GM23338 (cell line): ENCODE measurements at regions not wholly inside any gene's neighbourhood (a gene's known extent, or its start where the extent isn't known, plus 50 kb on each side); places are given as distances from the start of the nearest gene placed in this dataset.

Source experiments
- CTCF ChIP-seq, 2 experiments: fragments of 200-600 bp in 1 of 2; sonication (generic) in 1 of 2; conservative IDR thresholded peaks; 2 replicates each; pipeline versions ENCODE4 v1.5.1 to v1.6.1; 2016 to 2017; ENCODE audit warnings: antibody characterized with exemption in 2 of 2, low read depth in 2 of 2, mild to moderate bottlenecking in 2 of 2, moderate library complexity in 1 of 2
- EZH2 ChIP-seq: fragments of 200-600 bp; sonication (generic); IDR thresholded peaks from one replicate; pipeline ENCODE4 v1.8.0; 2017; ENCODE audit warnings: antibody characterized with exemption, mild to moderate bottlenecking, low read depth; ENCODE audit not compliant: unreplicated experiment
- POLR2AphosphoS5 ChIP-seq: IDR thresholded peaks from 2 replicates; pipeline ENCODE4 v1.6.1; 2016; ENCODE audit warnings: antibody characterized with exemption, low read depth
- REST ChIP-seq: IDR thresholded peaks from one replicate; pipeline ENCODE4 v1.6.1; 2018; ENCODE audit warnings: antibody characterized with exemption; ENCODE audit not compliant: unreplicated experiment

GRCh38 chr13:50539791-50540530 lies 303.5 kb downstream of the DLEU7 start:
- TF ChIP-seq EZH2 (no peak), POLR2AphosphoS5 (no peak), REST (no peak), CTCF (conservative IDR thresholded peaks at IDR 0.05; ENCODE audit: low read depth in 2 of 2) (no peak)
